H1 (cell line): ENCODE measurements at regions not wholly inside any gene's neighbourhood (a gene's known extent, or its start where the extent isn't known, plus 50 kb on each side); places are given as distances from the start of the nearest gene placed in this dataset.

Experiments used
- CTCF ChIA-PET: fragments of 300-600 bp; sonication (Branson Sonifier 250); formaldehyde crosslinking; loops from one replicate; lab custom pipeline; 2021; ENCODE audit not compliant: partially characterized antibody; lab: Charles Lee
- POLR2A ChIA-PET: fragments of 300-600 bp; sonication (Branson Sonifier 250); formaldehyde crosslinking; loops from one replicate; lab custom pipeline; 2021; ENCODE audit warnings: inconsistent platforms; ENCODE audit not compliant: partially characterized antibody; lab: Charles Lee
- DNase-seq, 2 experiments: peaks; one replicate each; pipeline versions ENCODE4 v3.0.0 to v3.0.0-alpha.2; 2010 to 2022; ENCODE audit warnings: low spot score in 2 of 2, low read depth in 1 of 2, mixed read lengths in 1 of 2
- FAIRE-seq: peaks from 2 replicates; lab custom pipeline; 2011; peaks lifted over from hg19 to GRCh38; lab: Jason Lieb, UNC
- H2AFZ ChIP-seq: 2 replicates; pipeline ENCODE4 v1.8.1; 2012; ENCODE audit warnings: low read length, inconsistent platforms
- H2AK5ac ChIP-seq: 2 replicates; pipeline ENCODE4 v1.6.1; 2013; ENCODE audit warnings: low read depth, low read length
- H2BK120ac ChIP-seq: replicated peaks from 2 replicates; pipeline ENCODE3; 2013; ENCODE audit warnings: low read depth, low read length, inconsistent platforms
- H2BK12ac ChIP-seq: 2 replicates; pipeline ENCODE4 v1.6.1; 2013; ENCODE audit warnings: low read depth, low read length
- H2BK15ac ChIP-seq: 2 replicates; pipeline ENCODE4 v1.6.1; 2013; ENCODE audit warnings: low read length
- H2BK20ac ChIP-seq: 2 replicates; pipeline ENCODE4 v1.6.1; 2013; ENCODE audit warnings: low read length
- H2BK5ac ChIP-seq: 2 replicates; pipeline ENCODE4 v1.6.1; 2013; ENCODE audit warnings: low read depth, low read length
- H3K14ac ChIP-seq: 2 replicates; pipeline ENCODE4 v1.6.1; 2013; ENCODE audit warnings: inconsistent platforms; ENCODE audit not compliant: insufficient read length
- H3K18ac ChIP-seq: 2 replicates; pipeline ENCODE4 v1.6.1; 2013; ENCODE audit warnings: low read length; ENCODE audit errors: extremely low read depth
- H3K23ac ChIP-seq: 2 replicates; pipeline ENCODE4 v1.6.1; 2013; ENCODE audit warnings: inconsistent platforms; ENCODE audit not compliant: insufficient read length
- H3K23me2 ChIP-seq: 2 replicates; pipeline ENCODE4 v1.6.1; 2013; ENCODE audit warnings: low read depth, low read length
- H3K27ac ChIP-seq: 2 replicates; pipeline ENCODE4 v1.6.1; 2011; ENCODE audit warnings: low read depth, low read length, inconsistent platforms
- H3K27me3 ChIP-seq, 4 experiments: replicated peaks in 1 of 4; 1 replicate in 1 of 4; 2 replicates in 3 of 4; pipeline versions ENCODE4 v1.6.1 to v1.8.1; 2011 to 2013; ENCODE audit warnings: low read length in 3 of 4, mild to moderate bottlenecking in 3 of 4, inconsistent platforms in 2 of 4, mixed read lengths in 2 of 4, moderate library complexity in 1 of 4; ENCODE audit not compliant: control insufficient read depth in 3 of 4, insufficient read depth in 3 of 4; ENCODE audit errors: extremely low read depth in 1 of 4
- H3K36me3 ChIP-seq, 4 experiments: 2 replicates each; pipeline versions ENCODE4 v1.6.1 to v1.8.1; 2011 to 2013; ENCODE audit warnings: mild to moderate bottlenecking in 4 of 4, low read length in 3 of 4, moderate library complexity in 2 of 4, control low read depth in 1 of 4, inconsistent platforms in 1 of 4; ENCODE audit not compliant: insufficient read depth in 4 of 4, control insufficient read depth in 2 of 4
- H3K4ac ChIP-seq: replicated peaks from 2 replicates; pipeline ENCODE3; 2013; ENCODE audit warnings: low read length, low read depth, mixed read lengths, inconsistent platforms; ENCODE audit not compliant: insufficient read length
- H3K4me1 ChIP-seq, 4 experiments: replicated peaks in 1 of 4; 1 replicate in 1 of 4; 2 replicates in 3 of 4; pipeline versions ENCODE4 v1.6.1 to v1.8.1; 2011 to 2013; ENCODE audit warnings: low read length in 3 of 4, inconsistent platforms in 2 of 4, mixed read lengths in 1 of 4; ENCODE audit not compliant: insufficient read depth in 4 of 4, control insufficient read depth in 3 of 4
- H3K4me2 ChIP-seq, 2 experiments: 2 replicates each; pipeline versions ENCODE4 v1.6.1 to v1.8.1; 2011 to 2013; ENCODE audit warnings: low read depth in 2 of 2, low read length in 2 of 2, control low read depth in 1 of 2, inconsistent platforms in 1 of 2, mild to moderate bottlenecking in 1 of 2; ENCODE audit not compliant: insufficient read depth in 1 of 2
- H3K4me3 ChIP-seq, 4 experiments: fragments of 200-600, 300-600 bp in 1 of 4; sonication (generic), shearing (Covaris generic), sonication (Bioruptor Twin) in 1 of 4; 2 replicates each; pipeline versions ENCODE4 v1.5.1 to v1.8.1; 2011 to 2016; ENCODE audit warnings: low read length in 4 of 4, low read depth in 3 of 4, control low read depth in 2 of 4, inconsistent platforms in 2 of 4, mild to moderate bottlenecking in 2 of 4, mixed read lengths in 1 of 4, moderate library complexity in 1 of 4; ENCODE audit not compliant: insufficient read depth in 2 of 4; ENCODE audit errors: extremely low read depth in 1 of 4
- H3K56ac ChIP-seq: replicated peaks from 2 replicates; pipeline ENCODE3; 2013; ENCODE audit warnings: low read depth, mild to moderate bottlenecking, mixed read lengths, low read length, inconsistent platforms; ENCODE audit not compliant: insufficient read length
- H3K79me1 ChIP-seq: 2 replicates; pipeline ENCODE4 v1.6.1; 2013; ENCODE audit warnings: low read depth, low read length, control low read depth
- H3K79me2 ChIP-seq, 2 experiments: 2 replicates each; pipeline versions ENCODE4 v1.6.1 to v1.8.1; 2012 to 2013; ENCODE audit warnings: low read length in 2 of 2, mild to moderate bottlenecking in 2 of 2, inconsistent platforms in 1 of 2; ENCODE audit not compliant: insufficient read depth in 2 of 2, control insufficient read depth in 1 of 2
- H3K9ac ChIP-seq, 4 experiments: replicated peaks in 1 of 4; 1 replicate in 1 of 4; 2 replicates in 3 of 4; pipeline versions ENCODE4 v1.6.1 to v1.8.1; 2011 to 2013; ENCODE audit warnings: low read depth in 3 of 4, low read length in 3 of 4, control low read depth in 2 of 4, mild to moderate bottlenecking in 2 of 4, moderate library complexity in 2 of 4, inconsistent platforms in 1 of 4; ENCODE audit errors: extremely low read depth in 1 of 4
- H3K9me3 ChIP-seq, 2 experiments: 2 replicates each; pipeline versions ENCODE4 v1.6.1 to v1.8.1; 2012 to 2013; ENCODE audit warnings: mild to moderate bottlenecking in 2 of 2, moderate library complexity in 2 of 2, control low read depth in 1 of 2, inconsistent platforms in 1 of 2, low read depth in 1 of 2, low read length in 1 of 2, mixed read lengths in 1 of 2; ENCODE audit not compliant: insufficient read depth in 2 of 2
- H4K20me1 ChIP-seq, 2 experiments: replicated peaks in 1 of 2; 2 replicates each; pipeline versions ENCODE3 to v1.8.1; 2011 to 2013; ENCODE audit warnings: inconsistent platforms in 2 of 2, low read length in 2 of 2, mild to moderate bottlenecking in 1 of 2; ENCODE audit not compliant: insufficient read depth in 2 of 2, control insufficient read depth in 1 of 2
- H4K5ac ChIP-seq: 2 replicates; pipeline ENCODE4 v1.6.1; 2013; ENCODE audit warnings: low read length, low read depth, mixed read lengths, inconsistent platforms; ENCODE audit not compliant: insufficient read length
- H4K8ac ChIP-seq: 2 replicates; pipeline ENCODE4 v1.8.0; 2013; ENCODE audit warnings: mild to moderate bottlenecking, moderate library complexity, low read length, inconsistent platforms; ENCODE audit not compliant: insufficient read depth; ENCODE audit errors: extremely low read depth
- H4K91ac ChIP-seq: replicated peaks from 2 replicates; pipeline ENCODE3; 2013; ENCODE audit warnings: low read length, mixed read lengths, inconsistent platforms; ENCODE audit not compliant: insufficient read length
- CTBP2 ChIP-seq: IDR thresholded peaks from 2 replicates; pipeline ENCODE4 v1.7.0; 2011; ENCODE audit warnings: borderline replicate concordance, mild to moderate bottlenecking, moderate library complexity, mixed read lengths, low read length; ENCODE audit not compliant: insufficient read depth, insufficient read length
- SP2 ChIP-seq: IDR thresholded peaks from 2 replicates; pipeline ENCODE4 v1.6.1; 2012; ENCODE audit warnings: mild to moderate bottlenecking, low read length, inconsistent platforms
- SUZ12 ChIP-seq: fragments of 200-600 bp; sonication (generic); IDR thresholded peaks from 2 replicates; pipeline ENCODE4 v1.6.1; 2012; ENCODE audit warnings: mild to moderate bottlenecking, inconsistent platforms, low read length, moderate library complexity, mixed read lengths
- WGBS, 2 experiments: shearing (Covaris generic) in 1 of 2; methylation state at CpG; one replicate each; pipeline versions ENCODE4 v1.1.6 to v1.1.7; 2013 to 2015; ENCODE audit warnings: low lambda C conversion rate in 2 of 2, mixed read lengths in 2 of 2, inconsistent platforms in 1 of 2, low coverage in 1 of 2, missing lambda C conversion rate in 1 of 2; ENCODE audit not compliant: insufficient replicate concordance in 2 of 2, insufficient coverage in 1 of 2, insufficient read length in 1 of 2; ENCODE audit errors: extremely low coverage in 1 of 2, missing lambda C conversion rate in 1 of 2; 5-methylcytosine and 5-hydroxymethylcytosine counted together
- TF ChIP-seq, protein P1 (sequence below): IDR thresholded peaks from 2 replicates; pipeline ENCODE4 v1.6.1; 2011; ENCODE audit warnings: low read depth, mild to moderate bottlenecking, low read length; ENCODE audit not compliant: insufficient read depth

DNA sequence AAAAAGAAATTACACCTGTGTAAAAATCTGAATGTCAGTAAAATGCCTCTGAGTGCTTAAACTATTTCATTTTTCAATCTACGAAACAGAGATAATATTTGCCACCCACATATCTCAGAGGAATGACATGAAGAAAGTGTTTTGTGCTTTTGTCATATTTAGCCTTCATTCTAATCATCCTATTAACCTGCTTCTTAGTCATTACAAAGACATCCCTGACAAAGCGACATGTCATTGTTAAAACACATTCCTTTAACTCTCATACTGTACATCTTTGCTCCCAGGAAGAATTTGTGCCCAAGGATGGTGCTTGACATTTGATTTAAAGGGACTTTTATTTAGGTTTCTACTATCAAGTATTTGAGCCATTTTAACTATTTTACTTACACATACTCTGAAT, 275.9 kb downstream of the DMRTA1 start:
- no peak for FAIRE-seq
- Histone ChIP-seq H3K79me1 (no peaks in the 10 kb centered on the region), H3K18ac (no peak overlapping the region), H2BK20ac (no peak overlapping the region), H4K20me1 (no peaks in the 10 kb centered on the region), H2BK12ac (no peak overlapping the region), H2BK120ac (no peak overlapping the region), H3K27ac (no peak overlapping the region), H2AK5ac (no peak overlapping the region), H2BK5ac (no peak overlapping the region), H3K79me2 (no peaks in the 10 kb centered on the region), H4K5ac (no peak overlapping the region), H3K4me3 (no peak overlapping the region), H3K4me1 (no peaks in the 10 kb centered on the region), H3K27me3 (no peaks in the 10 kb centered on the region), H3K14ac (no peak overlapping the region), H3K36me3 (no peaks in the 10 kb centered on the region), H2AFZ (no peak overlapping the region), H2BK15ac (no peak overlapping the region), H3K4me2 (no peak overlapping the region), H3K4ac (no peak overlapping the region), H4K91ac (no peak overlapping the region), H3K23ac (no peak overlapping the region), H3K56ac (no peak overlapping the region), H4K8ac (no peak overlapping the region), H3K23me2 (no peaks in the 10 kb centered on the region), H3K9me3 (no peaks in the 10 kb centered on the region), H3K9ac (no peak overlapping the region)
- POLR2A ChIA-PET = no interaction called here
- WGBS, 2 experiments = 90% methylated on average over 2 of the region's 2 CpGs; no CpG with 5 or more reads in 1 of the 2 experiments
- DNase-seq = no peak
- CTCF ChIA-PET = no interaction called here
- TF ChIP-seq CTBP2 (no peak), SP2 (no peak), SUZ12 (no peak)
- TF ChIP-seq, protein P1, sequence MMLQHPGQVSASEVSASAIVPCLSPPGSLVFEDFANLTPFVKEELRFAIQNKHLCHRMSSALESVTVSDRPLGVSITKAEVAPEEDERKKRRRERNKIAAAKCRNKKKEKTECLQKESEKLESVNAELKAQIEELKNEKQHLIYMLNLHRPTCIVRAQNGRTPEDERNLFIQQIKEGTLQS = no peak
